Retina (tissue), 1 donor: ENCODE measurements at regions not wholly inside any gene's neighbourhood (a gene's known extent, or its start where the extent isn't known, plus 50 kb on each side); places are given as distances from the start of the nearest gene placed in this dataset.

Experiments
- DNase-seq: peaks from one replicate; pipeline ENCODE4 v3.0.0-alpha.2; 2016

- no peak for DNase-seq
Measured at GRCh38 chr1:30511991-30512913, 211.1 kb downstream of the MATN1 start.

DNA sequence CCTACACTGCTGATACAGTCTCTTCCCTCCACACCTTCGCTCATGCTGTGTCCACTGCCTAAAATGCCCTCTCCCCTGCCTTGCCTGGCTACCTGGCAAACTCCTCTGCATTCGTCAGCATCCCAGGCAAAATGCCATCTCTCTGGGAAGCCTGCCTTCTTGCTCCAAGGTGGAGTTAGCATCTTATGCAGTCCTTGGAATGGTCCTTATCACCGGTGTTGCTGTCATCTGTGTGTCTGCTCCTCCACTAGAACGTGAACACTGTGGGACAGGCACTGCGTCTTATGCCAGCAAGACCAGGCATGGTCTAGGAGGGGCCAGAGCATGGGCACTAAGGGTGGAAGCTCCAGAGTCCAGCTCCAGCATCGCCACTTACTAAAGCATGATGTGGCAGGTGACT is 211.8 kb downstream of the MATN1 start:
- no peak for DNase-seq

DNA sequence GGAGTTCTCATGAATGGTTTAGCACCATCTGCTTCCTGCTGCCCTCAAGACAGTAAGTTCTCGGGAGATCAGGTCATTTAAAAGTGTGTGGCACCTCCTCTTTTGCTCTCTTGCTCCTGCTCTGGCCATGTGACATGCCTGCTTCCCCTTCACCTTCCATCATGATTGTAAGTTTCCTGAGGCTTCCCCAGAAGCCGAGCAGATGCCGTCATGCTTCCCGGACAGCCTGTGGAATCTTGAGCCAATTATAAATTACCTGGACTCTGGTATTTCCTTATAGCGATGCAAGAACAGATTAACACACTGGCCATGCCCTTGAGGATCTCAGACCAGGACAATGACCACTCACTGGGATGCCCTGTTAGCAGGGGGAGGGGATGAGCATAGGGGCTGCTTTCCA is 212.3 kb downstream of the MATN1 start:
- no peak for DNase-seq

- no peak for DNase-seq
Measured at GRCh38 chr1:30509670-30510069, 213.7 kb downstream of the MATN1 start.

DNA sequence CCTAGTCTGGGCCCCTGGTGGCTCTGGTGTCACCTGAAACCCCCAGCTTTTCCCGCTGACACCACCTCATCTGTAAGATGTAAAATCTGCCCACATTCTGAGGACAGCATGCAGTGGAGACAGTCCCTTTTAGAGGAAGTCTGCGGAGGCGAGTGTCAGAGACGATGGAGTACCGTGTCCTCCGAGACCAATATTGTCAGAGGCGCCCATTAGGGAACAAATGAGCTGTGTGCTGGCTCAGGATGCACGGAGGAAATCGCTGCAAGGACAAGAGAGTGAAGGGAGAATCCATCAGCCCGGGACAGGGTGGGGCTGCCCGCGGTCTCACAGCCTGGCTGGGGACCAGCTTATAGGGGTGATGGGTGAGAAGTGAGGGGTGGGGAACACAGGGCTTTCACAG is 214.8 kb downstream of the MATN1 start:
- DNase-seq = no peak

DNA sequence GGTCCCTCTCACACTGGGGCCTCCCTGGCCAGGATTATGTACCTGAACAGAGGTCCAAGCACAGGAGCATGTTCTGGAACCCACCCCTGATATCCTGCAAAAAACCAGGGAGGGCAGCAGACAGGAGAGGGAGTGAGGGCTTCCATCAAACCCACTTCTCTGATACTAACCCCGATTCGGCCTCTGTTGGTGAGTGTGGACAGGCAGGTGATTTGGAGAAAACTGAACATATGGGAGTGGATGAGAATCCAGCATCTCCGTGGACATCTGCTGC is 215.3 kb downstream of the MATN1 start:
- DNase-seq = no peak

DNA sequence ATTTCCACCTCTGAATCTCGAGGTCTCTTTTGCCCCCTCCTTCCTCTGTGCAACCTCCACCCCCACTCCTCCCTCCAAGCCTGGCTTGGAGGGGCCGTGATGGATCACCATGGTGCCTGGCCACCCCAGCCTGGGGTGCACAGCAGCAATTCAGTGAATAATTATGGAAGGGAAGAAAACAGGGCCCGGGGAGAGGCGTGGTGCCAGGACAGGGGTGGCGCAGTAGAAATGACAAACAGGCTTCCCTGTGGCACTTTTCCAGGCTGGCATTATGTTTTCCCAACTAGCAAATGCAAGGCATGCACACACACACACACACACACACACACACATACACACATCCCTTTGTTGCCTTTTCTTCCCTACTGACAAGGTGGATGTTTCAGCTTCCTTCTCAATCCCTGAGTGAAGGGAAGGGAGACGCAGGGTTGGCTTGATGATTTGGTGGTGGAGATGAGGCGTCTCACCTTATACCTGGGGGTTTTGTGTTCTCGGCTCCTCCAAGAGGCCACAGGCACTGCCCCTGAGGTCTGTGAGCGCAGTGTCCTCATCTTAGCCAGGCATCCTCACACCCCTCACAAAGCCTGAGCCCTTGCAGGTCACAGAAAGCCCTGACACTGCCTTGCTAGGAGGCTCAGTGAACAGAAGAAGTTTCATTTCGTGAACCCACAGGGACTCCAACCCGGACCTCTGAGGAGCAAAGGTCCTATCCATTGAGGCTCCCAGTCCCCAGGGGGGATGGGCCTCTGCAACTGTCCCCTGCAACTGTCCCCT is 215.8 kb downstream of the MATN1 start:
- no peak for DNase-seq

GRCh38 chr1:30507016-30507312 is 216.4 kb downstream of the MATN1 start:
- no peak for DNase-seq

GRCh38 chr1:30506291-30507015 is 216.9 kb downstream of the MATN1 start:
- DNase-seq = no peak

- no peak for DNase-seq
Measured at GRCh38 chr1:30505853-30506252, 217.5 kb downstream of the MATN1 start.

DNA sequence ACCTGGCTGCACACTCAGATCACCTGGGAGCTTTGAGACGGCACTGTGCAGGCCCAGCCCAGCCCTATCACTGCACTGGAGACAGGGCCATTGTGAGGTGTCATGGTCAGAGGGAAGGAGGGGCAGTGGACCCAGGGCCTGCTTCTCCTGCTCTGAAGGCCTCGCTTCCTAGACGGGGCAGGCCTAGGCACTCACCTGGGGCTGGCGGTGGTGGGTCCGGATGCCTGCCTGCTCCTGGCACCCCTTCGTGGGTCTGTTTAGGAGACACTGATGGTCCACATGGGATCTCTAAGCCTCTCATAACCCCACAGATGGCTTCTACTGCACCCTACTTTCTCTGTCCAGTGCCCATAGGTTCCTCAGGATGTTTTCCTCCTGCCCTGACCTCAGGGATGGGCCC is 230.9 kb downstream of the MATN1 start:
- no peak for DNase-seq

- no peak for DNase-seq
Measured at GRCh38 chr1:30491831-30492230, 231.6 kb downstream of the MATN1 start.

DNA sequence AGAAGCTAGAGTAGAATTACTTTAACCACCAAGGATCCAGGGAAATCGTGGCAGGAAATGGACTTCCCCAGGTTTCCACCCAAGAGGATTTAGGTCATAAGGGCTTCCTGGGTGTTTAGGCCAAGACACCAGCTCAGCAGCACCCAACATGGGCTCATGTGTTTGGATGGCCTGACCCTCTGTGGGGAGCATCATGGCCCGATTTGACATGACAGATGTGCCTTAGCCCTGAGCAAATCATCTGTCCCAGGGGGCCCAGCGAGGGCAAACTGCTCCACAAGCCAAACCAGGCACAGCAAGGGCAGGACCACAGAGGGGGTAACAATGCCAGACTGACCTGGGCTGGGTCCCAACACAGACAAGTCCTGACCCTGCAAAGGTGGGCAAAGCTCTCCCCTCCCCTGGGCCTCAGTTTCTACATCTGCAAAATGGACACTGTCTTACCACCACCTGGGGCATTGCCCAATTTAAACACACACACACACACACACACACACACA is 232.8 kb downstream of the MATN1 start:
- no peak for DNase-seq

DNA sequence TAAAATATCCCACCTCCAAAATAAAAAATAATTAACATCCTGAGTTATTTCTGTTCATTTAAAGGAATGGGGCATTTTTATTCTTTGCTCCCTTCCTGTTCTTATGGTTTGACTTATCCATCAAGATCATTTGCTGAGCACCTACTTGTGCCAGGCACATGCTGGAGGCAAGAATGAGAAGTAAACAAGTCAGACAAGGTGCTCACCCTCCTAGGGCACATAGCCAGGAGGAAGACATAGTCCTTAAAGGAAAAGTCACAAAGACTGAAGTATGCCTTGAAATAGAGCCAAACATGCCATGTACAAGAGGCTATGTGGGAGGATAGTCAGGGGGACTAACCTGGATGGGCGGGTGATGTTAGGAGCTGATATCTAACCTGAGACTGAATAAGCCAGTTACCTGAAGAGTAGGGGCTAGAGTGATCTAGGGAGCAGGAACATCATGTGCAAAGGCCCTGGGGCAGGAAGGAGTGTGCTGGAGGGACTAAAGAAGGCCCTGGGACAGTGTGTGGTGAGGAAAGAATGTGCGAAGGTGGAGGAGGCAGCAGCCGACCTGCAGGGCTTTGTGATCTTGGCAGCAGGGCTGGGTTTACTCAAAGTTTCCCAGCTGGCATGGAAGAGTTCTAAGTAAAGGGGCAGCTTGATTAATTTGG is 233.5 kb downstream of the MATN1 start:
- no peak for DNase-seq

DNA sequence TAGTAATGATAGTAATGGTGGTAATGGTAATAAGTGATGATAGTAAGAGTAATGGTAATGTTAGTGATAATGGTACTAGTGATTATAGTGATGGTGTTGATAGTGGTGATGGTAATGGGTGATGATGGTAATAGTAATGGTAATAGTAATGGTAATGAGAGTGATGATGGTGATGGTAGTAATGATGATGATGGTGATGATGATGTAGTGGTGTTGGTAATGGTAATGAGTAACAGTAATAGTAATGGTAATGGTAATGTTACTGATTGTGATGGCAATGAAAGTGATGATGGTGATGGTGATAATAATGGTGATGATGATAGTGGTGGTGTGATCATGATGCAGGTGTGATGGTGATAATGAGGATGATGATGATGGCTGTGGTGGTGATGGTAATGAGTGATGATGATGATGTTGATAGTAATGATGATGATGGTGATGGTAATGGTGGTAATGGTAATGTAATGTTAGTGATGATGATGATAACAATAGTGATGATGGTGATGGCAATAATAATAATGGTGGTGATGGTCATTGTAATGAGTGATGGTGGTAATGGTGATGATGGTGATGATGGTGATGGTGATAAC is 235.0 kb downstream of the MATN1 start:
- DNase-seq = no peak

DNA sequence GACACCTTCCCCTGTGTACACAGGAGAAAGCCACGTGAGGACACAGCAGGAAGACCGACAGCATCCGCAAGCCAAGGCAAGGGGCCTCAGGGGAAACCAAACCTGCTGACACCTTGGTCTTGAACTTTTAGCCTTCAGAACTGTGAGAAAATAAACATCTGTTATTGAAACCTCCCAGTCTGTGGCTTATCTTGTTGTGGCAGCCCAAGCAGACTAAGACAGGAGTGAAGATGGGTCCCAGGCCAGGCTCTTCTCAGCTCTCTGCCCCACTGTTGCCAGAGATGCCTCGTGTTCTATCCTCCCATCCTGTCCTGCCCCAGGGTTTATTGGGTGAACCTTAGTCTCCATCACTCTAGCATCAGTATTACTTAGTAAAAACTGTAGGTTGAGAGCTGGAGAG is 236.3 kb downstream of the MATN1 start:
- no peak for DNase-seq

- DNase-seq = no peak
Measured at GRCh38 chr1:30485072-30485471, 238.3 kb downstream of the MATN1 start.

DNA sequence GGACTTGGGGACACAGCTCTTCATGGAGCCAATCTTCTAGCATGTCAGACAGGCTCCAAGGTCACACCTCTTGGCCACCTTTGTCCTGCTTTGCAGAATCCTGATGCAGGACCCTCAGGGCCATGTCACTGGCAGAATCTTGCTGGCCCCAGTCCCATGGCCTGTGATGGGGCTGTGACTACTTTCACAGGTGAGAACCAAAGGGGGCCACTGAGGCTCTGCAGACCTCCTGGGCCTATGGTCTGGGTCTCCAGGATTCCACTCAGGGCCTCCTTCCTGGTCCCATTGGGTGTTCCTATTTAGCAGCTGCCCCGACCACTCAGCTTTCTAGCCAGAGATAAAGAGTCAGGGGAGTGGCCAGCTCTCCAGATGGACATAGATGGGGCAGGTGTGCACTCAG is 238.7 kb downstream of the MATN1 start:
- no peak for DNase-seq

GRCh38 chr1:30479575-30479974 is 243.8 kb downstream of the MATN1 start:
- DNase-seq = no peak

- no peak for DNase-seq
Measured at GRCh38 chr1:30478799-30479563, 244.4 kb downstream of the MATN1 start.

GRCh38 chr1:30478283-30478682 is 245.1 kb downstream of the MATN1 start:
- no peak for DNase-seq

GRCh38 chr1:30477588-30477987 is 245.8 kb downstream of the MATN1 start:
- no peak for DNase-seq
